Body of pancreas (tissue), 4 donors: ENCODE measurements at regions not wholly inside any gene's neighbourhood (a gene's known extent, or its start where the extent isn't known, plus 50 kb on each side); places are given as distances from the start of the nearest gene placed in this dataset.

Experiments used
- POLR2A ChIP-seq, 3 donors: fragments of 450-650 bp; IDR thresholded peaks; one replicate each; pipeline ENCODE4 v1.6.1; 2016; ENCODE audit warnings: antibody characterized with exemption in 3 of 3, mild to moderate bottlenecking in 2 of 3
- TF ChIP-seq, protein P1 (sequence below), 7 experiments: fragments of 450-650 bp in 4 of 7; fragments of 200-600 bp in 3 of 7; sonication (generic) in 3 of 7; IDR thresholded peaks; one replicate each; pipeline ENCODE4 v1.5.1; 2016 to 2019; ENCODE audit warnings: antibody characterized with exemption in 7 of 7

DNA sequence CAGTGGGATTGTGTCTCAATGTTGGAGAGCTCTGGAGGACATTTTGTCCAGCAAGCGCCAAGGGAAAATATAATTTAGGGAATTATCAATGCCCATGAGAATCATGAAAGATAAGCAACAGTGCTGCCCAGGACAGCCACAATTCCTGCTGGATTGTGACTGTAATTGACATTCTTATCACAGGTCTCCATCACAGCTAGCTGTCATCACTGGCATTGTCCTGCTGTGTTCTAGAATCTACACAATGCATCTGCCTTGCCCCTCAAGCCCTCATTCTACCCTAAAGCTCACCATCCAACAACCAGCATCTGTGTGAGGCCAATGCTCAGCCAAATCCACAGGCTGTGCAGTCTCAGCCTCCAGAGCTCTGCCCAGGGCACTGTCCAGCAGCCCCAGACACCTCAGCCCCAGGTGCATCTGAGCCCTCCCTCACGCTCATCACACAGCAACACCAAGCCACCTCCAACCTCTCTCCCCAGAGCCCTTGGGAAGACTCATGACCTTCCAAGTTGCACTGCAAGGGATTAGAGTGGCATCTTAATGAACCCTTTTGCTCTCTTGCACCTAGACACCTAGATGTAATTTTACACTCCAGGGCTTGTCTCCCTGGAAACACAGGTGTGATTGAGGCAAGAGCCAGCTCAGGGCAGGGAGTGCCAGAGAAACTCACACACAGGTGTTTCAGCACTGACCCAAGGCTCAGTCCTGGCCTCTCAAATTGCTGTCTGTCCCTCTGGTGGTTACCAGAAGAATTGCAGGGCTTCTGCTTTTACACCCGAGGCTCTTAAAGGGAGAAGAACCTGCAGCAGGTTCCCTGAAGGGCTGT, 85.2 kb upstream of the PHACTR3 start:
- TF ChIP-seq, protein P1, sequence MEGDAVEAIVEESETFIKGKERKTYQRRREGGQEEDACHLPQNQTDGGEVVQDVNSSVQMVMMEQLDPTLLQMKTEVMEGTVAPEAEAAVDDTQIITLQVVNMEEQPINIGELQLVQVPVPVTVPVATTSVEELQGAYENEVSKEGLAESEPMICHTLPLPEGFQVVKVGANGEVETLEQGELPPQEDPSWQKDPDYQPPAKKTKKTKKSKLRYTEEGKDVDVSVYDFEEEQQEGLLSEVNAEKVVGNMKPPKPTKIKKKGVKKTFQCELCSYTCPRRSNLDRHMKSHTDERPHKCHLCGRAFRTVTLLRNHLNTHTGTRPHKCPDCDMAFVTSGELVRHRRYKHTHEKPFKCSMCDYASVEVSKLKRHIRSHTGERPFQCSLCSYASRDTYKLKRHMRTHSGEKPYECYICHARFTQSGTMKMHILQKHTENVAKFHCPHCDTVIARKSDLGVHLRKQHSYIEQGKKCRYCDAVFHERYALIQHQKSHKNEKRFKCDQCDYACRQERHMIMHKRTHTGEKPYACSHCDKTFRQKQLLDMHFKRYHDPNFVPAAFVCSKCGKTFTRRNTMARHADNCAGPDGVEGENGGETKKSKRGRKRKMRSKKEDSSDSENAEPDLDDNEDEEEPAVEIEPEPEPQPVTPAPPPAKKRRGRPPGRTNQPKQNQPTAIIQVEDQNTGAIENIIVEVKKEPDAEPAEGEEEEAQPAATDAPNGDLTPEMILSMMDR (IDR thresholded peaks at IDR 0.05) = peak; percentile 72 to 90 (median 80)
- TF ChIP-seq POLR2A (IDR thresholded peaks at IDR 0.05) = no peak
